ENCODE measurements at regions not wholly inside any gene's neighbourhood (a gene's known extent, or its start where the extent isn't known, plus 50 kb on each side); places are given as distances from the start of the nearest gene placed in this dataset.
"Not testable (repeated sequence)": the region's sequence is repeated elsewhere in the genome, so short reads cannot be mapped to it uniquely, and the experiment has no call there.

DNA sequence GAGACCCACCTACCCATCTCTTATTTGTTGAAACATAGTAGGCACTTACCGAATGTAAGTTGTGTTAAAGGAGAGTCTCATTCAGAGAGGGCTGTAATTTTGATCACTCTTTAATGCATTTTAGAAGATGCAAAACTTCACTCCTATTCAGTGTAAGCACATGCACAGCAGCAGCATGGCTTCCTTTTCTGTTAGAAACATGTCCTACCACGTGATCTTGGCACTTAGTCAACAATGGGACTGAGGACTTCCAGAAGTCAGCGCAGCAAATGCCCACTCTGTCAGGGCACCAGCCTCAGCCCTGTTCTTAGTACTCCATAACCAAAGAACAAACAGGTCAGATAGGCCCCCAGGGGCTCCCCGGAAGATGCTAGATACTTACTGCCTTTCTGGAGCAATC, 456.5 kb downstream of the METTL4 start:
- DNase-seq (ENCODE audit: low spot score), result no peak

DNA sequence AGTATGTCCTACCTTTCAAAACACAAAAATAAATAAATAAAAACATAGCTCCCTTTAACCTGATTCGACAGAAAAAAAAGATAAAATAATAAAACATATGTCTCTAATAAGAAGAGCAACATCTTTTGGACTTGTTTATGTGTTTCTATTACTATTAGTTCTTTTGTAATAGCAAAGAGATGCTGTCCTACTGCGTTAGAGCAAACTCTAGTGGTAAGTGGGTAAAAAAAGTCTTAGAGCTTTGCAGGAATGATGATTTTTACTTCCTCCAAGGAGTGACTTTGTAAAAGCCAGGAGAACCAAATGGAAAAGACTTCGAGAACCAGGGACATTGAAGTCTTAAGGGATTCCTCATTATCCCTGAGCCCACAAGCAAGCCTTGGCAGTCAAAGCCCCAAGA, 450.1 kb downstream of the METTL4 start:
- no peak for DNase-seq (ENCODE audit: low spot score)

DNA sequence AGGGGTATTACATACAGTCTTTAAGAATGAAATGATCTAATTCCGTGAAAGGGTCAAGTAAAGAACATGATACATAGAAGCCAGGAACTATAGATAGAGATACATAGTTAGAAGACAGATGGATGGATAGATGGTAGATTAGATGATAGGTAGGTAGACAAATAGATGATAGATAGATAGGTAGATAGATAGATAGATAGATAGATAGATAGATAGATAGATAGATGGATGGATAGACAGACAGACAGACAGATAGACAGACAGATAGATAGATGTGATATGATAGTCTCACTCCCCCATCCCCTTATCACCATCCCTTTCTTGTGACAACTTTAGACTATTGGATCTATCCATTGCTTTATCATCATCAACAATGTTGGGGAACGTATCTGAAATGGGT, 448.2 kb downstream of the METTL4 start:
- DNase-seq (ENCODE audit: low spot score), result no peak

DNA sequence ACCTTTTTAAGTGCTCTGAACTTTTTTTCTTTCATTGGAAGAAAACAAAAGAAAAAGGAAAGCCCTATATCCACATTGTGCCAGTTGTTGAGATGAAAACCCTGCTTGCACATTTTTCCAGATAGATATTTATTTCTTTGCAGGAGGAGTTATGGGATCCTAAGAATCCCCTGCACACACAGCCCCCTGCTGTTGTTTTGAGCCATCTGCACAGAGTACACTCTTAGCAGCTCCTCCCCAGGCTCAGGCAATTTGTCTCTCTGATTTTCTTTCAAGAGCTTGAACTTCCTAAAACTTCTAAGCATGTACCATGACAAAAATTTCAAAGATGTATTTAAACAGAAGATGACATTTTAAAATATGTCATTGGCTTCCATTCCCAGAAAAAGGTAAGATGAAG, 436.9 kb downstream of the METTL4 start:
- DNase-seq (ENCODE audit: low spot score), result no peak

DNA sequence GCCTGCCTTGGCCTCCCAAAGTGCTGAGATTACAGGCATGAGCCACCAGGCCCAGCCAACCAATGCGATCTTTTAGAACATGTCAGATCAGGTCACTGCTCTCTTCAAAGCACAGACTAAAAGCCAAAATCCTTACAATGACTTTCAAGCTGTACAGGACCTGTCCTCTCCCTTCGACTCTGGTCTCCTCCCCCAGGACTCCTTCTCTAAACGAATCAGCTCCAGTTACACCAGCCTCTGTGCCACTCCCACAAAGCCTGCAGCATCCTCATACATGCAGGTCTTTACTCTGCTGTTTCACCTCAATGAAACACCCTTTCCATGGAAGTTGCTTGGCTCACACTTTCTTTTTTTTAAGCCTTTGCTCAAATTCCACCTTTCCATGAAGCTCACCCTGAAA, 436.0 kb downstream of the METTL4 start:
- no peak for DNase-seq (ENCODE audit: low spot score)

DNA sequence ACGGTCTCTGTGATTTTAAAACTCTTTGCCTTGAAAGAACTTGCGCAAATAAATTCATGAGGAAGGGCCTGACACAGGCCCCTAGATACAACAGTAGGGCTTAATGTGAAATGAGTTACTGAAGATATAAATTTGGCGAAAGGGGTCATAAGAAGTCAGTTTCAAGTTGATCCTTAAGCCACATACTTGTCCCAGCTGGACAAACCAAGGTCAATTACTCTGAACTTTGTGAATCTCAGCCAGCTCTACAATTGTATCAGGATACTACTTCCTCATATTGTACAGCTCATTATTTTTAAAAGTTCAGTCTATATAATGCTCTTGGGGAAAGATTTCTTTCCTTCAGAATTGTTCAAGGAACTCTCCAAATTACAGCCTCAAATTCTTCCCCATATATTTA, 432.8 kb downstream of the METTL4 start:
- DNase-seq (ENCODE audit: low spot score), result no peak

DNA sequence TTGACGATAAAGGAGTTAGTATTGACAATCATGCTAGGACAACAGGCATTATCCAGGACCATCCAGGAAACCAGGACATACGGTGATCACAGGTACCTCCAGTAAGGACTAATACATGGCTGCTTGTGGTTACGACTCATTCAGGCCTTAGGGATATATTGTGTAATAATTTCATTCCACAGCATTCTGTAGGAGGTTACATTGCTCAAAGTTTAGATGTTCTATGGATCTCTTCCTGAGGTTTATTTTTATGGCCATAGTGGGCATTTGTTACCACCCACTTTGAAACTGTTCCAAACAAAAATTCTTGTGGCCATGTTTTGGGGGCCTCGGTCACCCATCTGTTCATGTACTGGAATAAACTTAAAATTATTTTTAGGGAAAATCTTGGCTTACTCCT, 431.6 kb downstream of the METTL4 start:
- DNase-seq (ENCODE audit: low spot score), result no peak

DNA sequence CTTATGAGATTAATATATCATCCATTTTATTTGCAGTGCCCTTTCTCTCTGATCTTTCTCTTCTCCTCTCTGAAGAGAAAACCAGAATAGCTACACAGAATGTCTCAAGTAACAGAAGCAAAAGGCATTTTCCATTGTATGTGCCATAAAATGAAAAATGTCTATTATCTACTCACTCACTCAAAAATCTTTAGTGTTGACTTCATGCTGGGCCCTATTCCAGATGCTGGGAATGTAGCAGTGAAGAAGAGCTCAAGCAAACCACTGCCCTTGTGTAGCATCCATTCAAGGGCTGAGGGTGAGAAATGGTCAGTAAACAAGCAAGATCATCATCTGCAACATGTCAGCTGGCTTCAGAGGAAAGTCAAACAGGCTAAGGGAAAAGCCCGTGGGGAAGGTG, 427.7 kb downstream of the METTL4 start:
- no peak for DNase-seq (ENCODE audit: low spot score)

DNA sequence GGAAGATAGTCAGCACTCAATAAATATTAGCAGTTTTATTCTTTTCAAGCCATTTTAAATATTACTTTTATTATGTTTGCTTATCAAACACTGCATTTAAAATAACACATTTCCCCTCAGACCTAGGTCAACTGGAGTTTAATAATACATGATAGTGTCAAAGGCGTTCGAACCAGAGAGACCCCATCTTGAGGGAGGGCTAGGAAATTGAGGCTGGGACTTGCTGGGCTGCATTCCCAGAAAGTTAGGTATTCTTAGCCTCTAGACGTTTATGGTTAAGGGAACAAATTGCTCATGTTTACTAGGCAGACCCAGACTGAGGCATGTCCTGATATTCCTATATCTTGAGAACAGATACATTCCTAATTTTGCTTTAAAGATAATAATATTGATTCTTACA, 426.5 kb downstream of the METTL4 start:
- no peak for DNase-seq (ENCODE audit: low spot score)

DNA sequence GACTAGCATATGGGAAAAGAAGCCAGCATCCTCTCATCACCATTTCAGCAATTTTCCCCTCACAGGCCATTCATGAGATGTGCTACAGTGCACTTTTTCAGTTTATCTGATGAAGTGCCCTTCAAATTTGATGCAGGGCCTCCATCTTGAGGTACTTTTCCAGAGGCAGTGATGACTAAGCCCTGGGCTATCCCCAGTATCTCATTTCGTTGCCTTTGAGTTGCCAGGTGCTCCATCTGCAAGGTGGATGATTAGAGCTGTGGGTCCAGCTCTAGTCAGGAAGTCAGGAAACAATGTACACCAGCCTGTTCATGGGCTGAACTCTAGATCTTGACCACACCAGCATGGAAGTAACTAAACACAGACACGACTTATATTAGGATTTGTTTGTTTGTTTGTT, 425.2 kb downstream of the METTL4 start:
- DNase-seq (ENCODE audit: low spot score), result no peak

DNA sequence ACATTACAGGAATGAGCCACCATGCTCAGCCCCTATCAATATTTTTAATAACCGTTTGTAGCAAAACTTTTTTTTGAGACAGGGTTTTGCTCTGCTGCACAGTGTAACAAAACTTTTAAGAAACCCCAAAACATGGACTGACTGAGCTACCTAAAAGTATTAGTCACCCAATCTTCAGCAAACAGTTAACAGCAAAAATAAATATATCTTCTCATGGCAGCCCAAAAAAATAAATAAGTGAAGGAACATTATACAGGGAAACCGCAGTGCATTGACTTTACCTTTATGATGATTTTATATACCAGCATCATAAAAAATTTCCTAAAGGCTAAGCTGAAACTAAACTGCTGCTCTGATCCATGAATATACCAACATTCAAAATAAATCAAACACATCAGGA, 424.6 kb downstream of the METTL4 start:
- no peak for DNase-seq (ENCODE audit: low spot score)

DNA sequence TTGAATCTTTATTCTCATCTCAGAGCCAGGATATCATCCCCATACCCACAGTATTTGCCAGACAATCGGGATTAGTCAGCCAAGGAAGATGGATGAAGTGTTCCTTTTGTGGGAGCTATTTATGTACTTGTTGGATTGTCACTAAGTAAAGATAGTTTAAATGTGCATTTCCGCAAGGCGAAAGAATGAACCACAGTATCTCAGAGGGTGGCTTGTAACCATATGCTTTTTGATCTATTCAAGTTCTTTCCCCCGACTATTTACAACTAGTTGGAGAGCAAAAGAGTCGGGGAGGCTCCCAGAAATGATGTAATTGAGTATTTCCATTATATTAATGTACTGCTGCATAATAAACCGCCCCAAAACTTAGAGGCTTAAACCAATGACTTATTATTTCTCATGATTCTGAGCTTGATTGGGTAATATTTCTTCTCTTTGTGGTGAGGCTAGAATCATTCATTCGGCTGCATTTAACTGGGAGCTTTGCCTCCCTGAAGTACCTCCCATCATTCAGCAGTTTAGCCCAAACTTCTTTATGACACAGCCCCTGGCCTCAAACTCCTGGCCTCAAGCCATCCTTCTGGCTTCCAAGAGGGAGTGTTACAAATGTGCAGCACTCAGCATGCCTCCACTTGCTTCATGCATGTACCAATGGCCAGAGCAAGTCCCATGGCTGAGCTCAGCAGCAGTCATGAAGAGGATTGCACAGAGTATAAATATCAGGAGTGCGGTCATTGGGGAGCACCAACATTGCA, 423.7 kb downstream of the METTL4 start:
- no peak for DNase-seq (ENCODE audit: low spot score)

DNA sequence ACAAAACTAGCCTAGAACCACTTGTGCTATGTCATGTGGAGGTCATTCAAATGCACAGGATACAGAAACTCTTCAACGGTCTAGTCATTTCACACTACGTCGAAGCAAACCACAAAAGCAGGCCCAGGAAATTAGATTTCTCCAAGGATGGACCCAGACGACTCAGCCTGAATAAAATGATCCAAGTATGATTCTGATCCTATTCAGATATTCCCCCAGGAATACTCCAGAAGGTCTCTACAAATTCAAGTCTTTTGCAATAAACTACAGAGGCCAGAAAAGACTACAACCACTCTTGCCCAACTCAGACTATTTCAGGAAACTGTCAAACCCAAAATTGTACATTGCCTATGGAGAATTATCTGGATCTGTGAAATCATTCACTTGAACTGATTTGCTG, 422.5 kb downstream of the METTL4 start:
- DNase-seq (ENCODE audit: low spot score), result no peak

DNA sequence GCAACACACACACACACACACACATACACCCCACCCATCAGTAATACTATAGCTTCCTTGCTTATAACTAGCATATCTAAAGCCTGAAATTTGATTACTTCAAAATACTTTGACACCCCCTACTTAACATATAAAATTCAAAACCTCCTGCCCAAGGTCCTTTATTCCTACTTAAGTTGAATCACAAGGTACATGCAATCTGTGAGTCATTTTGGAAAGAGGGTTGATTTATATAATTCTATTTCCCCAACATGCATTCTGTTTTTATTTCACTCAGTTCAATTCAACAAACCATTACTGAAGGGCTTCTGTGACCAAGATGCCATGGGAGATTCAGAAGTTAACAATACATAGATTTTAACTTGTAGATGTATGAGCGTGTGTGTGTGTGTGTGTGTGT, 420.7 kb downstream of the METTL4 start:
- DNase-seq (ENCODE audit: low spot score), result no peak

DNA sequence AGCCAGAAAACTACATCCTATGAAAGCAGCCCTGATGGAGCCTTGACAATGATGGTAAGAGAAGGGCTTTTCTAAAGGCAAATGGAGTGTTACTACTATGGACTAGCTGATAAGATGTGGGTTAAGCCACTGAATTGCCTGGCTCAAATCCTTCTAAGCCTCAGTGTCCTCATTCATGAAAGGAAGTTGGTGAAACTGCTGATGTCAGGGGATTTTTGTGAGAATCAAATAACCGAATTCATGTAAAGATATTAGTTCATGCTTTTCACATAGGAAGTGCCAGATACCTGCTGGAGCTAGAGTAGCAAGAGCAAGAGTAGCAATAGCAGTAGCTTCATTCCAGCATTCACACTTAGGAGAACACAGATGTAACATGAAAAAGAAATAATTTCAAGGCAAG, 417.0 kb downstream of the METTL4 start:
- DNase-seq (ENCODE audit: low spot score), result no peak

DNA sequence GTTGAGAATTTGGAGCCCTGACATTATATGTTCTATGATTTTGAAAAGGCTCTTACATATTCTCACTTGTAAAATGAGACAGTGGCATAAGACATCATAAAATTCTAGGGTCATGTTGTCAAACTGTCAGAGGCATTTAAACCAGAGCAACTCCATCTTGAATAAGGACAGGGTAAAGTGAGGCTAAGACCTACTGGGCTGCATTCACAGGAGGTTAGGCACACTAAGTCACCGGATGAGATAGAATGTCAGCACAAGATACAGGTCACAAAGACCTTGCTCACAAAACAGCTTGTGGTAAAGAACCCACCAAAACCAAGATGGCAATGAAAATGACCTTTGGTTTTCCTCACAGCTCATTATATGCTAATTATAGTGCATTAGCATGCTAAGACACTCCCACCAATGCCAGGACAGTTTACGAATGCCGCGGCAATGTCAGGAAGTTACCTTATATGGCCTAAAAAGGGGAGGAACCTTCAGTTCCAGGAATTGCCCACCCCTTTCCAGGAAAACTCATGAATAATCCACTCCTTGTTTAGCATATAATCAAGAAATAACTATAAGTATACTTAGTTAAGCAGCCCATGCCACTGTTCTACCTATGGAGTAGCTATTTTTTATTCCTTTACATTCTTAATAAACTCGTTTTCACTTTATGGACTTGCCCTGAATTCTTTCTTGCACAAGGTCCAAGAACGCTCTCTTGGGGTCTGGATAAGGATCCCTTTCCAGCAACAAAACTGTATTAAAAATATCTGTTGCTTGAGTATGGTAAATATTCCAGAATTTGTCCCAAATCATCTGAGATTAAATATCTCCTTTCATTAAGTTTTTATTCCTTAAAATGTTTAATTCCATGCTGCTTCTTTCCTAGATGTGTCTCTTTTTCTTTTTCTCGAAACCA, 406.4 kb downstream of the METTL4 start:
- no peak for DNase-seq (ENCODE audit: low spot score)

DNA sequence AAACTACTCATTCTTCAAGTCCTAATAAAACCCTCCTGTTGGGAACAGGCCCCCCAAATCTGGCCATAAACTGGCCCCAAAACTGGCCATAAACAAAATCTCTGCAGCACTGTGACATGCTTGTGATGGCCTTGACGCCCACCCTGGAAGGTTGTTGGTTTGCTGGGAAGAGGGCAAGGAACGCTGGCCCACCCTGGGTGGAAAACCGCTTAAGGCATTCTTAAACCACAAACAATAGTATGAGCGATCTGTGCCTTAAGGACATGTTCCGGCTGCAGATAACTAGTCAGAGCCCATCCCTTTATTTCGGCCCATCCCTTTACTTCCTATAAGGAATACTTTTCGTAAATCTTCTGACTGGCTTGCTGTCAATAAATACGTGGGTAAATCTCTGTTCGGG, 404.4 kb downstream of the METTL4 start:
- DNase-seq (ENCODE audit: low spot score), result not testable (repeated sequence)

DNA sequence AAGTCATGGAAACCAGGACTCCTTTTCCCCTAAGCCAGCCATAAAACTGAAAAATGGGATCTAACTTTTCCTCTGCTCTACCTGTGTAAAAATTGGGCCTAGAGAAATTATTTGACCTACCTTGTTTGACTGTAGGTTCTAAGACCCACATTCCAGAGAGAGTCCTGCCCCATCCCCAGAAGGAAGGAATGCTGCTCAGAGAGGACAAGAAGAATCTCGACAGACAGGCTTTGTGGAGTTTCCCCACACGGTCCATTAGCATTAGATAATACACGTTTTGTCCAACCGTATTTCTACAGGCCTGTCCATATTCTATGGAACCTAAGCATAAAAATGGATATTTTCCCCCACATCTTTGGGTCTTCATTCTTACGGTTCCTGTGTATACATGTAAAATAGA, 403.3 kb downstream of the METTL4 start:
- no peak for DNase-seq (ENCODE audit: low spot score)

DNA sequence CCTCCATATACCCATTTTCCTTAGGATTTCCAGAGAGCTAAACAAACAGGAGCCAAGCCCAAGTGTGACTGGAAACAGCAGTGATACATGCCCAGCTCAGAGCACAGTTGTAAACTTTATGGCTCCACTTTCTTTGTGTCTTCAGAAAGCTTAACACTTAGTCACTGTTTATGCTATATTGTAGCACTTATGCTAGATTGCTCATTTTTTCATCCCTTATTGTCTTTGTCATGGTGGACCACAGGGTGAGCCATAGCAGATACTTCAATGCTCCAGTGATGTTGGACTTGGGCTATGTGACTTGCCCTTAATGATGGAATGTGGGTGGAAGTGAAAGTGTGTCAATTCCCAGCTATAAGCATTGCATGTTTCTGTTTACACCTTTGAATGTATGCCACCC, 401.6 kb downstream of the METTL4 start:
- DNase-seq (ENCODE audit: low spot score), result no peak

DNA sequence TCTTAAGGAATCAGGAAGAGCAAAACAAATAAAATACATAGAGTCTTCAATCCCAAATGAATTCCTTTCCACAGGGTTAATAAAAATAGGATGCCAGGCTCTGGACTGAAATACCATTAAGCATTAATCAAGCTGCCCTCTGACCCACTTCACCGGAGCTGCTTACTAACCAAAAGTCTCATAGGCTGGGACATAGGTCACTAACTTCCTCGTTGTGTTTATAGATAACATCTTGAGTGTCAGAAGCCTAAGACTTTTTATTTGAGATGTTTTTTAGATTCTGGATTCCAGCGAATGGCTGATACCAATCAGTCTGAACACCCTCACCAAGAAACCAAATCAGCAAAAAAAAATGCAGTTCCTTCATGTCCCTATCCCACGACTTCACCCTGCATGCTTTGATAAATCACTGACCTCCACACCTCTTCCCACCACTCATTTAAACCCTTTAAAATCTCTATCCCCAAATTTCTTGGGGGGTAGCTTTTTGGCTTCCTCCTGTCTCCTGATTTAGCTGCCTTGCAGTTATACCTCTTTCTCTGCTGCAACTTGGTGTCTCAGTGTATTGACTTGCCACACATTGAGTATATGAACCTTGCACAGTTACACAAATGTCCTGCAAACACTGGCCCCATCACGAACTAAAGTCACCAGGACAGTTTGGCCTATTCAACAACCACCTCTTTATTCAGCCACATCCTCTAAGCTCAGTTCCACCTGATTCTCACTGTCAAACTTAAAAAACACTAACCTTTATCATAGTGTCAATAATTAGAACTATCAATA, 399.3 kb downstream of the METTL4 start:
- DNase-seq (ENCODE audit: low spot score), result no peak

DNA sequence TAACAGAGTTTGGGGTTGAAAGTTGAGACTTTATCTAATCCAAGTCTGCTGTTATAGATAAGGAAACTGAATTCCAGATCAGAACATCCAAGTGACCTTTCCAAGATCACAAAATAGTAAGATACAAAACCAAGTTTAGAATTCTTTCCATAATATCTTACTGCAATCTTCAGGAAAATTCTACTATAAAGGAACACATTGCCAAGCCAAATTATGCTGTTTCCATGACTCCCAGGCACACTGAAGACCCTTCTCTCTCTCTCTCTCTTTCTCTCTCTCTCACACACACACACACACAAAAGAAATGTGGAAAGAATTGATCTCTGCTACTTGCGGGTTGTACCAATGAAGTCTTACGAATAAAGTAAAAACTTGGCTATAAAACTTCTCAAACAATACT, 398.4 kb downstream of the METTL4 start:
- no peak for DNase-seq (ENCODE audit: low spot score)

DNA sequence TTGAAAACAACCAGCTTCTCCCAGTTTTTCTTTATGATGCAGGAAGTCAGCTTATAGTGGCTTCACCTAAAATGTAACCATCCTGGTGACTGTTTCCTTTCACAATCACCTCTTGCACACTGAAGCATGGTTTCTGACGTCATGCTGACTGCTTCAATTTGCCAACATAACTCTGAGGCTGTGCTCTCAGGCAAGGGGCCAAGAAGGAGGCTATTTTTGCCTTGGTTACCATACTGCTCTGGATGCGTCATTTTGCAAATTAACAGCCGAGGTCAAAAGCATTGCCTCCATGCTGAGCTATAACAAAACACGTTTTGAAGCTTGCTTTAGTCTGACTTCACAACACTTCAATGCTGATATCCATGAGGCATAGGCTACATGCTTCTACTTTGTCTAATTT, 397.8 kb downstream of the METTL4 start:
- DNase-seq (ENCODE audit: low spot score), result no peak

DNA sequence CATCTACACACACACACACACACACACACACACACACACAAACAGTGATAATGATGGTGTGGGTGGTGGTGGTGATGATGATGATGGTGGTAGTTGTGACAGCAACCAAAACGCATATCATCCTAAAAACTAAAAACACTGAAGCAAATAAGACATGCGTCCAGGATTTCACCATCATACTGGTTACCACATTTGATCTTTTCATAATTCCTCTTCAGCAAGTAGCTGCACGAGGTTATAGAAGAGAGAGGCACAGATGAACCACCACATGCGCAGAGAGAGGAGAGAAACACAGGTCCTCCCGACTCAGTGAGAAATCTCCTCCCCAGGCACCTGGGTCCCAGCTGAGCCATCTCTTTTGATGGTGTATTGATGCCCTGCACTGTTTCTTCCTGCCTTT, 393.3 kb downstream of the METTL4 start:
- DNase-seq (ENCODE audit: low spot score), result no peak
